WTC11 (cell line): ENCODE measurements at regions not wholly inside any gene's neighbourhood (a gene's known extent, or its start where the extent isn't known, plus 50 kb on each side); places are given as distances from the start of the nearest gene placed in this dataset.

Source experiments
- CREM ChIP-seq: sonication (generic); formaldehyde crosslinking; IDR thresholded peaks from 2 replicates; pipeline ENCODE4 v1.8.1; 2022; ENCODE audit warnings: mild to moderate bottlenecking, missing genetic modification reagents, moderate library complexity
- CTCF ChIP-seq: fragments of 200-600 bp; IDR thresholded peaks from 2 replicates; pipeline ENCODE4 v1.8.0; 2022; ENCODE audit warnings: antibody characterized with exemption
- FOXJ3 ChIP-seq: sonication (generic); formaldehyde crosslinking; IDR thresholded peaks from 2 replicates; pipeline ENCODE4 v1.9.0; 2021; ENCODE audit warnings: missing genetic modification reagents, mild to moderate bottlenecking, borderline replicate concordance
- FOXK1 ChIP-seq: sonication (generic); formaldehyde crosslinking; IDR thresholded peaks from 2 replicates; pipeline ENCODE4 v1.8.0; 2022; ENCODE audit warnings: mild to moderate bottlenecking, moderate library complexity, missing genetic modification reagents
- HMGXB4 ChIP-seq: sonication (generic); formaldehyde crosslinking; IDR thresholded peaks from 2 replicates; pipeline ENCODE4 v1.8.1; 2023; ENCODE audit warnings: mild to moderate bottlenecking, moderate library complexity, missing genetic modification reagents
- TEAD4 ChIP-seq: sonication (generic); formaldehyde crosslinking; IDR thresholded peaks from 2 replicates; pipeline ENCODE4 v1.8.0; 2022; ENCODE audit warnings: mild to moderate bottlenecking, missing genetic modification reagents
- ZNF317 ChIP-seq: sonication (generic); formaldehyde crosslinking; IDR thresholded peaks from 2 replicates; pipeline ENCODE4 v1.8.1; 2023; ENCODE audit warnings: low read depth, mild to moderate bottlenecking, moderate library complexity, missing genetic modification reagents, borderline replicate concordance

- TF ChIP-seq CREM (CRISPR knock-in tag) = no peak
- no peak for TF ChIP-seq FOXJ3 (CRISPR knock-in tag)
- TF ChIP-seq TEAD4 (CRISPR knock-in tag) = no peak
- TF ChIP-seq CTCF = no peak
- no peak for TF ChIP-seq ZNF317 (CRISPR knock-in tag)
- TF ChIP-seq FOXK1 (CRISPR knock-in tag) = no peak
- TF ChIP-seq HMGXB4 (CRISPR knock-in tag) = no peak
Measured at GRCh38 chr12:58502841-58503240, 417.5 kb downstream of the LRIG3 start.
